ENCODE measurements at regions not wholly inside any gene's neighbourhood (a gene's known extent, or its start where the extent isn't known, plus 50 kb on each side); places are given as distances from the start of the nearest gene placed in this dataset.

DNA sequence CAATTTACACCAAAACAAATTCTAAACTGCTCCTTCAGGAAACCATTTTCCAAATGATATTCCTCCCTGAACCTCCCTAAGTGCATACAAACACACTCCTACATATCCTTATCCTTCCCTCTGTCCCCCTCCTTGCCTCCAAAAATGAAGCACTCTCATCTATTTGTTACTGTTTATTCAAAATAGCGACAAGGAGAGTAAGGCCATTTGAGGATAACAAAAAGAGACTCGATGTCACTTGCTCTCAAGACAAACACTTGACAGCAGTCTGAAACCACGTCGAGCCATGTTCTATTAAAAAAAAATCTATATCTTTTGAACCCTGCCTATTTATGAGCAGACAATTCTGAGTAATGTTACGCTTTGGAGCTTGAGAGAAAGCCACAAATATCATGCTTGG, 547.9 kb downstream of the DTWD2 start:
- TF ChIP-seq POLR2A (IDR thresholded peaks at IDR 0.05; ENCODE audit: low read length) = no peak
- TF ChIP-seq GATA1 (IDR thresholded peaks at IDR 0.05; ENCODE audit: low read depth, low read length) = no peak
